A549 (cell line): ENCODE measurements at regions not wholly inside any gene's neighbourhood (a gene's known extent, or its start where the extent isn't known, plus 50 kb on each side); places are given as distances from the start of the nearest gene placed in this dataset.

Experiments
- ATAC-seq, 2 experiments: fragments of 200-7000 bp in 1 of 2; fragments of >200 bp in 1 of 2; cut with Nextera tagmentation in 1 of 2; cut with Tn5 transposase in 1 of 2; 3 replicates each; pipeline versions ENCODE4 v1.8.0 to v1.9.1; 2018 to 2020; ENCODE audit warnings: mild to moderate bottlenecking in 1 of 2, moderate library complexity in 1 of 2
- CTCF ChIA-PET: fragments of 300-600 bp; sonication (Branson Sonifier 250); formaldehyde crosslinking; extraction: SDS; loops from one replicate; lab custom pipeline; 2021; ENCODE audit warnings: antibody characterized with exemption, inconsistent platforms; lab: Yijun Ruan, JAX
- POLR2A ChIA-PET: fragments of 350-600 bp; formaldehyde crosslinking; extraction: SDS; loops from one replicate; lab custom pipeline; 2021; ENCODE audit warnings: antibody characterized with exemption, inconsistent platforms; lab: Yijun Ruan, JAX
- DNase-seq, 2 experiments: peaks; one replicate each; pipeline versions ENCODE4 v3.0.0 to v3.0.0-alpha.2; 2011 to 2016; ENCODE audit warnings: low read depth in 1 of 2, low spot score in 1 of 2
- FAIRE-seq: peaks from 2 replicates; lab custom pipeline; 2011; peaks lifted over from hg19 to GRCh38; lab: Jason Lieb, UNC
- H3K27ac ChIP-seq, 2 experiments: fragments of >200 bp; sonication (Bioruptor Twin); formaldehyde crosslinking; 3 replicates each; pipeline ENCODE4 v1.5.1; 2016 to 2017
- H3K4me1 ChIP-seq: fragments of >200 bp; sonication (Bioruptor Twin); formaldehyde crosslinking; 3 replicates; pipeline ENCODE4 v1.6.1; 2016
- H3K4me2 ChIP-seq: fragments of >200 bp; sonication (Bioruptor Twin); formaldehyde crosslinking; 3 replicates; pipeline ENCODE4 v1.6.1; 2016
- H3K4me3 ChIP-seq: fragments of >200 bp; sonication (Bioruptor Twin); formaldehyde crosslinking; 3 replicates; pipeline ENCODE4 v1.5.1; 2016
- H3K9me3 ChIP-seq: fragments of >200 bp; sonication (Bioruptor Twin); formaldehyde crosslinking; 3 replicates; pipeline ENCODE4 v1.6.1; 2016
- BCL3 ChIP-seq: fragments of >200 bp; sonication (Bioruptor Twin); formaldehyde crosslinking; IDR thresholded peaks from 3 replicates; pipeline ENCODE4 v1.6.1; 2016
- CBX2 ChIP-seq: fragments of 200-600 bp; sonication (generic); IDR thresholded peaks from 2 replicates; pipeline ENCODE4 v1.6.1; 2016; ENCODE audit warnings: low read depth, mild to moderate bottlenecking, borderline replicate concordance
- CBX8 ChIP-seq: fragments of 200-600 bp; sonication (generic); IDR thresholded peaks from 2 replicates; pipeline ENCODE4 v1.6.1; 2016
- CEBPB ChIP-seq, 2 experiments: fragments of >200 bp in 1 of 2; sonication (Bioruptor Twin) in 1 of 2; formaldehyde crosslinking in 1 of 2; IDR thresholded peaks; 2 replicates each; pipeline ENCODE4 v1.6.1; 2012 to 2016
- CHD2 ChIP-seq: fragments of 150-350 bp; IDR thresholded peaks from 2 replicates; pipeline ENCODE4 v1.6.1; 2014; ENCODE audit warnings: low read length; ENCODE audit not compliant: partially characterized antibody
- CHD4 ChIP-seq: fragments of 200-600 bp; sonication (generic); IDR thresholded peaks from 2 replicates; pipeline ENCODE4 v1.6.1; 2016; ENCODE audit warnings: antibody characterized with exemption, mild to moderate bottlenecking, borderline replicate concordance
- E2F6 ChIP-seq: IDR thresholded peaks from 2 replicates; pipeline ENCODE4 v1.6.1; 2012; ENCODE audit warnings: low read depth, borderline replicate concordance
- ELK1 ChIP-seq: fragments of 150-350 bp; IDR thresholded peaks from 2 replicates; pipeline ENCODE4 v1.6.1; 2014; ENCODE audit warnings: low read depth, mild to moderate bottlenecking, low read length
- EP300 ChIP-seq, 2 experiments: fragments of >200 bp; sonication (Bioruptor Twin); formaldehyde crosslinking; IDR thresholded peaks; 2 replicates in 1 of 2; 3 replicates in 1 of 2; pipeline ENCODE4 v1.6.1; 2016 to 2017
- FOXS1 ChIP-seq: fragments of 250-450 bp; sonication (Bioruptor Pico); IDR thresholded peaks from 2 replicates; pipeline ENCODE4 v1.5.0; 2020; ENCODE audit warnings: mild to moderate bottlenecking, moderate library complexity
- HDAC2 ChIP-seq: fragments of 200-600 bp; sonication (generic); IDR thresholded peaks from 2 replicates; pipeline ENCODE4 v1.6.1; 2016
- HES2 ChIP-seq: fragments of >200 bp; sonication (Bioruptor Twin); formaldehyde crosslinking; IDR thresholded peaks from 2 replicates; pipeline ENCODE4 v1.6.1; 2016
- HEYL ChIP-seq: fragments of 250-450 bp; sonication (Bioruptor Pico); IDR thresholded peaks from 2 replicates; pipeline ENCODE4 v1.8.0; 2021; ENCODE audit warnings: mild to moderate bottlenecking, moderate library complexity
- HOXA7 ChIP-seq: fragments of 250-450 bp; sonication (Bioruptor Pico); IDR thresholded peaks from 2 replicates; pipeline ENCODE4 v1.5.0; 2020; ENCODE audit warnings: mild to moderate bottlenecking, moderate library complexity
- HOXB5 ChIP-seq: fragments of 250-450 bp; sonication (Bioruptor Pico); IDR thresholded peaks from 2 replicates; pipeline ENCODE4 v1.5.0; 2020; ENCODE audit warnings: mild to moderate bottlenecking, moderate library complexity
- JUN ChIP-seq, 2 experiments: fragments of >200 bp; sonication (Bioruptor Twin); formaldehyde crosslinking; IDR thresholded peaks; 2 replicates in 1 of 2; 3 replicates in 1 of 2; pipeline ENCODE4 v1.6.1; 2016 to 2017
- KDM5A ChIP-seq: fragments of 200-600 bp; sonication (generic); IDR thresholded peaks from 2 replicates; pipeline ENCODE4 v1.6.1; 2016; ENCODE audit warnings: antibody characterized with exemption, mild to moderate bottlenecking
- MAFK ChIP-seq: fragments of 450-650 bp; IDR thresholded peaks from 2 replicates; pipeline ENCODE4 v1.6.1; 2014; ENCODE audit not compliant: partially characterized antibody
- MAX ChIP-seq: IDR thresholded peaks from 2 replicates; pipeline ENCODE4 v1.6.1; 2012
- NFE2L2 ChIP-seq: fragments of 150-350 bp; conservative IDR thresholded peaks from 2 replicates; pipeline ENCODE4 v1.6.1; 2014; ENCODE audit warnings: low read length
- NPAS2 ChIP-seq: fragments of 250-450 bp; sonication (Bioruptor Pico); IDR thresholded peaks from 2 replicates; pipeline ENCODE4 v1.8.0; 2022; ENCODE audit warnings: mild to moderate bottlenecking, moderate library complexity, borderline replicate concordance
- NR3C1 ChIP-seq: fragments of >200 bp; sonication (Bioruptor Twin); formaldehyde crosslinking; IDR thresholded peaks from 3 replicates; pipeline ENCODE4 v1.6.1; 2017
- PBX3 ChIP-seq: IDR thresholded peaks from 2 replicates; pipeline ENCODE4 v1.6.1; 2012
- PHF8 ChIP-seq: fragments of 200-600 bp; sonication (generic); IDR thresholded peaks from 2 replicates; pipeline ENCODE4 v1.6.1; 2016; ENCODE audit warnings: low read depth, mild to moderate bottlenecking, antibody characterized with exemption, moderate library complexity, borderline replicate concordance
- POLR2AphosphoS2 ChIP-seq: conservative IDR thresholded peaks from 2 replicates; pipeline ENCODE4 v1.6.1; 2012; ENCODE audit warnings: low read length, improper control_type of control experiment, inconsistent platforms
- RAD21 ChIP-seq, 2 experiments: fragments of >200 bp in 1 of 2; sonication (Bioruptor Twin) in 1 of 2; formaldehyde crosslinking in 1 of 2; IDR thresholded peaks in 1 of 2; conservative IDR thresholded peaks in 1 of 2; 2 replicates in 1 of 2; 3 replicates in 1 of 2; pipeline ENCODE4 v1.6.1; 2012 to 2018; ENCODE audit warnings: inconsistent platforms in 1 of 2
- RCOR1 ChIP-seq: fragments of 150-350 bp; IDR thresholded peaks from 2 replicates; pipeline ENCODE4 v1.6.1; 2014; ENCODE audit warnings: antibody characterized with exemption, low read length, low read depth
- REST ChIP-seq: fragments of 200-600 bp; sonication (generic); IDR thresholded peaks from 2 replicates; pipeline ENCODE4 v1.6.1; 2016; ENCODE audit warnings: antibody characterized with exemption, mild to moderate bottlenecking, moderate library complexity
- TP53 ChIP-seq: fragments of 250-450 bp; sonication (Bioruptor Pico); IDR thresholded peaks from 2 replicates; pipeline ENCODE4 v1.5.0; 2021; ENCODE audit warnings: mild to moderate bottlenecking, moderate library complexity
- ZFP36 ChIP-seq: fragments of 450-650 bp; IDR thresholded peaks from 2 replicates; pipeline ENCODE4 v1.6.1; 2014; ENCODE audit warnings: borderline replicate concordance; ENCODE audit not compliant: partially characterized antibody
- WGBS: methylation state at CpG from one replicate; pipeline ENCODE4 v1.1.6; 2017; ENCODE audit errors: missing lambda C conversion rate; 5-methylcytosine and 5-hydroxymethylcytosine counted together

GRCh38 chrX:65879977-65880799, 159.7 kb downstream of the VSIG4 start:
- WGBS, result 0% methylated on average over 1 of the region's 1 CpG
- FAIRE-seq (no peak), ATAC-seq (no peak), DNase-seq (no peak)
- Histone ChIP-seq H3K4me3 (no peak overlapping the region), H3K27ac (no peak overlapping the region), H3K9me3 (no peaks in the 10 kb centered on the region), H3K4me1 (no peaks in the 10 kb centered on the region), H3K4me2 (no peak overlapping the region)
- CTCF ChIA-PET, result no interaction called here
- POLR2A ChIA-PET, result no interaction called here
- TF ChIP-seq CHD2 (no peak), ELK1 (no peak), EP300 (IDR thresholded peaks at IDR 0.05) (no peak), CBX2 (no peak), NPAS2 (no peak), HOXB5 (CRISPR knock-in tag) (no peak), HOXA7 (no peak), PHF8 (no peak), KDM5A (no peak), RCOR1 (no peak), HES2 (no peak), POLR2AphosphoS2 (no peak), TP53 (no peak), RAD21 (conservative IDR thresholded peaks at IDR 0.05 in 1 of 2, IDR thresholded peaks at IDR 0.05 in 1 of 2) (no peak), BCL3 (no peak), PBX3 (no peak), ZFP36 (no peak), NR3C1 (no peak), MAFK (no peak)

- ATAC-seq (no peak), DNase-seq (no peak), FAIRE-seq (no peak)
- no peak for TF ChIP-seq HDAC2
- no peak for TF ChIP-seq POLR2AphosphoS2
- TF ChIP-seq JUN (IDR thresholded peaks at IDR 0.05), result no peak
- TF ChIP-seq CBX8, result no peak
- no peak for TF ChIP-seq MAX
- no peak for TF ChIP-seq EP300 (IDR thresholded peaks at IDR 0.05)
- no peak for TF ChIP-seq RCOR1
- no peak for TF ChIP-seq HES2
- no peak for TF ChIP-seq REST
- no peak for TF ChIP-seq PHF8
- no peak for TF ChIP-seq NFE2L2
- no peak for TF ChIP-seq NR3C1
- TF ChIP-seq HEYL (CRISPR knock-in tag), result no peak
- no peak for TF ChIP-seq CHD4
- no peak for TF ChIP-seq FOXS1 (CRISPR knock-in tag)
- TF ChIP-seq E2F6, result no peak
- TF ChIP-seq CEBPB (IDR thresholded peaks at IDR 0.05), result no peak
- H3K4me3 ChIP-seq, result no peak overlapping the region
- H3K4me1 ChIP-seq, result no peaks in the 10 kb centered on the region
- no peaks in the 10 kb centered on the region for H3K9me3 ChIP-seq
- ChIA-PET CTCF (no interaction called here), POLR2A (no interaction called here)
- H3K4me2 ChIP-seq, result no peak overlapping the region
- H3K27ac ChIP-seq, result no peak overlapping the region
- 57% methylated on average over 1 of the region's 1 CpG for WGBS
Observed at GRCh38 chrX:65878456-65878855, 161.4 kb downstream of the VSIG4 start.
